PC-9 (cell line): ENCODE measurements at regions not wholly inside any gene's neighbourhood (a gene's known extent, or its start where the extent isn't known, plus 50 kb on each side); places are given as distances from the start of the nearest gene placed in this dataset.

Experiments used
- CTCF ChIP-seq: fragments of 200-600 bp; sonication (generic); conservative IDR thresholded peaks from 2 replicates; pipeline ENCODE4 v1.6.1; 2017; ENCODE audit warnings: mixed run types, antibody characterized with exemption, mild to moderate bottlenecking, moderate library complexity
- EZH2 ChIP-seq: fragments of 200-600 bp; sonication (generic); IDR thresholded peaks from 2 replicates; pipeline ENCODE4 v1.8.0; 2017; ENCODE audit warnings: antibody characterized with exemption, low read depth

DNA sequence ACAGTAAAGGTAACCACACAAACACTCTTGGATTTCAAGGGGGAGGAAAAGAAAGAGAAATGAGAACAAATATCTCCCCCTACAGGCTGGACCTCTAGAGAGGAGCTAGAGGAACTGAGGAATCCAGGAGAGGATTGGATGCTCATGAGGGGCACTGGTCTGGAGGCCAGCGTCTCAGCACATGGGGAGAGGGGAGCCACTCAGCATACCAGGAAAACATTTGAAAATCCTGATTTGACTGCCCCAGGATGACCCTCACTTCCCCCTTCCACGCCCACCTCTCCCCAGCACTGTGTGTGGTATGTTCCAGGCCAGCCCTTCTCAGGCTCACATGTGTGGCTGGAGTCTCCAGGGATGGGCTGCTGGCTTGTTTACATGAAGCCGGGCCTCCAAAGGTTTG is 396.8 kb upstream of the ID2 start:
- TF ChIP-seq CTCF (no peak), EZH2 (no peak)
